ENCODE measurements at regions not wholly inside any gene's neighbourhood (a gene's known extent, or its start where the extent isn't known, plus 50 kb on each side); places are given as distances from the start of the nearest gene placed in this dataset.

GRCh38 chr14:82387699-82388098 lies 854.0 kb upstream of the SEL1L start:
- H3K36me3 ChIP-seq (ENCODE audit: control insufficient read depth, insufficient read depth, low read length) = no peaks in the 10 kb centered on the region
- H3K4me1 ChIP-seq (ENCODE audit: control insufficient read depth, insufficient read depth, low read length) = no peaks in the 10 kb centered on the region
- H3K4me3 ChIP-seq (ENCODE audit: low read length) = no peak overlapping the region
- H3K27ac ChIP-seq (ENCODE audit: low read depth, low read length) = no peak overlapping the region
- no peak overlapping the region for H3K9ac ChIP-seq (ENCODE audit: low read length)
- H3K27me3 ChIP-seq (ENCODE audit: control insufficient read depth, insufficient read depth, low read length) = no peaks in the 10 kb centered on the region

DNA sequence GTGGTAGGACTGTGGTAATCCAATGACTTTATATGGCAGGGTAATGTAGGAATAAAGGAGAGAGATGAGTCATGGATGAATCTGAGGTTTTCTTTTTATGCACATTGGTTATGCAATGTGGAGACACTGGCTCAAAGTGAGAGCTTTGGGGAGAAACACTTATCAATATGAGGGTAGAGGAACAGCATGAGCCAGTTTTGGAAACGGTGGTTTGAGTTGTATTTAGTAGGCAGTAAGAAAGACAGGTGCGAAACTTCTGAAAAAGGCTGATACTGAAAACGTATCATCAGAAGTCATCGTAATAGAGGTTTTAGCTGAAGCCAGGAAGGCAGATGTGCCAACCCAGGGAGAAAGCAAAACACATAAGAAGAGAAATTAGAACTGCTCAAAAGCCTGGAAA lies 854.8 kb upstream of the SEL1L start:
- no peaks in the 10 kb centered on the region for H3K4me1 ChIP-seq (ENCODE audit: control insufficient read depth, insufficient read depth, low read length)
- H3K4me3 ChIP-seq (ENCODE audit: low read length) = no peak overlapping the region
- H3K27ac ChIP-seq (ENCODE audit: low read depth, low read length) = no peak overlapping the region
- no peaks in the 10 kb centered on the region for H3K27me3 ChIP-seq (ENCODE audit: control insufficient read depth, insufficient read depth, low read length)
- no peaks in the 10 kb centered on the region for H3K36me3 ChIP-seq (ENCODE audit: control insufficient read depth, insufficient read depth, low read length)
- no peak overlapping the region for H3K9ac ChIP-seq (ENCODE audit: low read length)

- H3K27me3 ChIP-seq (ENCODE audit: control insufficient read depth, insufficient read depth, low read length) = no peaks in the 10 kb centered on the region
- H3K4me1 ChIP-seq (ENCODE audit: control insufficient read depth, insufficient read depth, low read length) = no peaks in the 10 kb centered on the region
- H3K4me3 ChIP-seq (ENCODE audit: low read length) = no peak overlapping the region
- no peak overlapping the region for H3K9ac ChIP-seq (ENCODE audit: low read length)
- H3K36me3 ChIP-seq (ENCODE audit: control insufficient read depth, insufficient read depth, low read length) = no peaks in the 10 kb centered on the region
- H3K27ac ChIP-seq (ENCODE audit: low read depth, low read length) = no peak overlapping the region
These were observed 856.9 kb upstream of the SEL1L start for GRCh38 chr14:82390586-82390985.

DNA sequence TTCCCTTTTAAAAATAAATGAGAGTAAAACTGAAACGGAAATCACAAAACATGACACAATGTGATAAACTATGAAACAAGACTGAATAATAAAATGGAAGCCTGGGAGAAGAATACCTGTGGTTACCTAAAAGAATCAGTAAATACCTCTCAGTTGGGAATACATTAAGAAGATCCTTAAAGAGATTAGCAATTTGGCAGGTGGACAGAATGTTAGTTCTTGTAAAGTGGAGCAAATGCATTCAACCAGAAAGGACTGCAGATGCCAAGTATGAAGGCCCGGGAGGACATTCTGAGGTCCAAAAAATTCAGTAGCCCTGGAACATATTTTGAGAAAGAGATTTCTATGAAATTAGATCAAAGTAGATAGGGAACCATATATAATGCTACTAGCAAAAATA lies 861.3 kb upstream of the SEL1L start:
- no peaks in the 10 kb centered on the region for H3K4me1 ChIP-seq (ENCODE audit: control insufficient read depth, insufficient read depth, low read length)
- no peak overlapping the region for H3K27ac ChIP-seq (ENCODE audit: low read depth, low read length)
- H3K36me3 ChIP-seq (ENCODE audit: control insufficient read depth, insufficient read depth, low read length) = no peaks in the 10 kb centered on the region
- no peak overlapping the region for H3K9ac ChIP-seq (ENCODE audit: low read length)
- H3K27me3 ChIP-seq (ENCODE audit: control insufficient read depth, insufficient read depth, low read length) = no peaks in the 10 kb centered on the region
- H3K4me3 ChIP-seq (ENCODE audit: low read length) = no peak overlapping the region

- Histone ChIP-seq H3K27ac (ENCODE audit: low read depth, low read length) (no peak overlapping the region), H3K9ac (ENCODE audit: low read length) (no peak overlapping the region), H3K27me3 (ENCODE audit: control insufficient read depth, insufficient read depth, low read length) (no peaks in the 10 kb centered on the region), H3K36me3 (ENCODE audit: control insufficient read depth, insufficient read depth, low read length) (no peaks in the 10 kb centered on the region), H3K4me3 (ENCODE audit: low read length) (no peak overlapping the region), H3K4me1 (ENCODE audit: control insufficient read depth, insufficient read depth, low read length) (no peaks in the 10 kb centered on the region)
These were observed 864.6 kb upstream of the SEL1L start for GRCh38 chr14:82398256-82398655.

DNA sequence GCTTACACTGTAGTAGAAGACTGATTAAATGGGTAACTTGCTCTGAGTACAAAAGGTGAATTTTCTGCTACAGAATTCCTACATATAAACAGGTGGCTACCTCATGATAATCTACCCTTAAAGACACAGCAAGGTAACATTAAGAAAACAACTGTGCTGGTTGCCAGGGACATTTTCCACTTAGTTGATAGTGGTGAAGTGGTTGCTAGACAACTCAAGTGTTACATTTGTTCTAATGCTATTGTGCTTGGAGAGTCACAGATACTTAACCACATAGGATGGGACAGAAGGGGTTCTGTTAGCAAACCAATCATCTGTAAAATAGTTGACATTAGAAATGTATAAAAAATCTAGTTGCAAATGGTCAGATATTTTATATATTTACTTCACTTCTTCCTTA lies 870.3 kb upstream of the SEL1L start:
- no peaks in the 10 kb centered on the region for H3K36me3 ChIP-seq (ENCODE audit: control insufficient read depth, insufficient read depth, low read length)
- H3K4me3 ChIP-seq (ENCODE audit: low read length) = no peak overlapping the region
- no peak overlapping the region for H3K27ac ChIP-seq (ENCODE audit: low read depth, low read length)
- no peaks in the 10 kb centered on the region for H3K4me1 ChIP-seq (ENCODE audit: control insufficient read depth, insufficient read depth, low read length)
- H3K27me3 ChIP-seq (ENCODE audit: control insufficient read depth, insufficient read depth, low read length) = no peaks in the 10 kb centered on the region
- H3K9ac ChIP-seq (ENCODE audit: low read length) = no peak overlapping the region

- Histone ChIP-seq H3K27me3 (ENCODE audit: control insufficient read depth, insufficient read depth, low read length) (no peaks in the 10 kb centered on the region), H3K4me3 (ENCODE audit: low read length) (no peak overlapping the region), H3K36me3 (ENCODE audit: control insufficient read depth, insufficient read depth, low read length) (no peaks in the 10 kb centered on the region), H3K4me1 (ENCODE audit: control insufficient read depth, insufficient read depth, low read length) (no peaks in the 10 kb centered on the region), H3K9ac (ENCODE audit: low read length) (no peak overlapping the region), H3K27ac (ENCODE audit: low read depth, low read length) (no peak overlapping the region)
These were observed 876.4 kb upstream of the SEL1L start for GRCh38 chr14:82410064-82410463.

GRCh38 chr14:82411298-82411697 lies 877.6 kb upstream of the SEL1L start:
- Histone ChIP-seq H3K27ac (ENCODE audit: low read depth, low read length) (no peak overlapping the region), H3K9ac (ENCODE audit: low read length) (no peak overlapping the region), H3K4me1 (ENCODE audit: control insufficient read depth, insufficient read depth, low read length) (no peaks in the 10 kb centered on the region), H3K27me3 (ENCODE audit: control insufficient read depth, insufficient read depth, low read length) (no peaks in the 10 kb centered on the region), H3K4me3 (ENCODE audit: low read length) (no peak overlapping the region), H3K36me3 (ENCODE audit: control insufficient read depth, insufficient read depth, low read length) (no peaks in the 10 kb centered on the region)

DNA sequence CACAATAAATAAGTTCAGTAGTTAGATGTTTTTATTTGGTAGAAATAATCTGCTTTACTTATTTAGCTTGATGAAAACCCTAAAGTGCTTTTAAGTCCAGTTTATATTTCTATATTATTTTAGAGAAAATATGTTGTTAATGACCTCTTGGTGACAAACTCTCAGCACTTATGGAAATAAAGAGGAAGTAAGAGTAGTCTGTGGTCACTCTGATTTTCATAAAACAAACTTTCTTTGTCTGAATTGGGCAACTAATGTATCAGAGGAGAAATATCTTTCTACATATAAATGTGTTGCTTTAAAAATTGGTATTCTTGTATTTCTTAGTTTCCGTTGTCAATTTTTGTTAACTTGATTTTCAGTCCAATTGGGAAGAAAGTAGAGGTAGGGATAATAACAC lies 878.9 kb upstream of the SEL1L start:
- no peak overlapping the region for H3K27ac ChIP-seq (ENCODE audit: low read depth, low read length)
- no peak overlapping the region for H3K4me3 ChIP-seq (ENCODE audit: low read length)
- H3K4me1 ChIP-seq (ENCODE audit: control insufficient read depth, insufficient read depth, low read length) = no peaks in the 10 kb centered on the region
- no peaks in the 10 kb centered on the region for H3K36me3 ChIP-seq (ENCODE audit: control insufficient read depth, insufficient read depth, low read length)
- no peaks in the 10 kb centered on the region for H3K27me3 ChIP-seq (ENCODE audit: control insufficient read depth, insufficient read depth, low read length)
- no peak overlapping the region for H3K9ac ChIP-seq (ENCODE audit: low read length)

DNA sequence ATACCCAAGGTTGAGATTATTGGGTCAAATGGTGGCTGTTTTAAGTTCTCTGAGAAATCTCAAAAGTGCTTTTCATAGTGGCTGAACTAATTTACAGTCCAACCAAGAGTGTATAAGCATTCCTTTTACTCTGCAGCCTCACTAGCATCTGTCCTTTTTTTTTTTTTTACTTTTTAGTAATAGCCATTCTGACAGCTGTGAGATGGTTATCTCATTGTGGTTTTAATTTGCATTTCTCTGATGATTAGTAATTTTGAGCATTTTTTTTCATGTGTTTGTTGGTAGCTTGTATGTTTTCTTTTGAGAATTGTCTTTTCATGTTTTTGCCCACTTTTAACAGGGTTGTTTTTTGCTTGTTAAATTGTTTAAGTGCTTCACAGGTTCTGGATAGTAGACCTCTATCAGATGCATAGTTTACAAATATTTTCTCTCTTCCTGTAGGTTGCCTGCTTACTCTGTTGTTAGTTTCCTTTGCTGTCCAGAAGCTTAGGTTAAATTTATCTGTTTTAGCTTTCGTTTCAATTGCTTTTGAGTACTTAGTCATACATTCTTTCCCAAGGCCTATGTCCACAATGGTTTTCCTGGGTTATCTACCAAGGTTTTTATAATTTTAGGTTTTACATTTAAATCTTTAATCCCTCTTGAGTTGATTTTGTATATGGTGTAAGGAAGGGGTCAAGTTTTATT lies 881.3 kb upstream of the SEL1L start:
- Histone ChIP-seq H3K27ac (ENCODE audit: low read depth, low read length) (no peak overlapping the region), H3K4me3 (ENCODE audit: low read length) (no peak overlapping the region), H3K36me3 (ENCODE audit: control insufficient read depth, insufficient read depth, low read length) (no peaks in the 10 kb centered on the region), H3K4me1 (ENCODE audit: control insufficient read depth, insufficient read depth, low read length) (no peaks in the 10 kb centered on the region), H3K9ac (ENCODE audit: low read length) (no peak overlapping the region), H3K27me3 (ENCODE audit: control insufficient read depth, insufficient read depth, low read length) (no peaks in the 10 kb centered on the region)

- no peaks in the 10 kb centered on the region for H3K36me3 ChIP-seq (ENCODE audit: control insufficient read depth, insufficient read depth, low read length)
- no peaks in the 10 kb centered on the region for H3K27me3 ChIP-seq (ENCODE audit: control insufficient read depth, insufficient read depth, low read length)
- H3K9ac ChIP-seq (ENCODE audit: low read length) = no peak overlapping the region
- no peak overlapping the region for H3K27ac ChIP-seq (ENCODE audit: low read depth, low read length)
- H3K4me1 ChIP-seq (ENCODE audit: control insufficient read depth, insufficient read depth, low read length) = no peaks in the 10 kb centered on the region
- H3K4me3 ChIP-seq (ENCODE audit: low read length) = no peak overlapping the region
These were observed 886.3 kb upstream of the SEL1L start for GRCh38 chr14:82419933-82420332.

DNA sequence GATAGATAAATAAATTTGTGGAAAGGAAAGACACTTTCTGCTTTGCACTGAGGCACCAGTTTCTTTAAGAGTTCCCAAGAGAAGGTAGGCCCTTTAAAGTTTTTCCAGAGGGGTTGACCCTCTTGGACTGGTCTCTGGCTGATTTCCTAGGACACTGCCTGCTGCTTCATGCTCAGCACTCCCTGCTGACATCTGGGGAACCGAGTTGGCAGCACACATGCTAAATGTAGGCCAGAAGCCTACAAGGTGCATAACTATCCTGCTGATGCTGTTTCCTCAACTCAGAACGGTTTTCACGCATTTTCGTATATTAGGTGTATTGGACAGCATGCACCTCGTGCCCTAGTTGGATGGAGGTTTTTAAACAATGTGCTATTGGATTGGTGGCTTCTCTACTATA lies 887.2 kb upstream of the SEL1L start:
- Histone ChIP-seq H3K4me3 (ENCODE audit: low read length) (no peak overlapping the region), H3K4me1 (ENCODE audit: control insufficient read depth, insufficient read depth, low read length) (no peaks in the 10 kb centered on the region), H3K9ac (ENCODE audit: low read length) (no peak overlapping the region), H3K27me3 (ENCODE audit: control insufficient read depth, insufficient read depth, low read length) (no peaks in the 10 kb centered on the region), H3K36me3 (ENCODE audit: control insufficient read depth, insufficient read depth, low read length) (no peaks in the 10 kb centered on the region), H3K27ac (ENCODE audit: low read depth, low read length) (no peak overlapping the region)

- H3K27ac ChIP-seq (ENCODE audit: low read depth, low read length) = no peak overlapping the region
- no peak overlapping the region for H3K9ac ChIP-seq (ENCODE audit: low read length)
- H3K36me3 ChIP-seq (ENCODE audit: control insufficient read depth, insufficient read depth, low read length) = no peaks in the 10 kb centered on the region
- H3K4me3 ChIP-seq (ENCODE audit: low read length) = no peak overlapping the region
- no peaks in the 10 kb centered on the region for H3K4me1 ChIP-seq (ENCODE audit: control insufficient read depth, insufficient read depth, low read length)
- no peaks in the 10 kb centered on the region for H3K27me3 ChIP-seq (ENCODE audit: control insufficient read depth, insufficient read depth, low read length)
These were observed 887.6 kb upstream of the SEL1L start for GRCh38 chr14:82421286-82421685.

Data from rectal smooth muscle tissue (tissue), 1 donor.